Effector CD4-positive, alpha-beta T cell (primary cell): ENCODE measurements at regions not wholly inside any gene's neighbourhood (a gene's known extent, or its start where the extent isn't known, plus 50 kb on each side); places are given as distances from the start of the nearest gene placed in this dataset.

Experiments used
- DNase-seq: peaks from one replicate; pipeline ENCODE4 v3.0.0-alpha.2; 2020

DNA sequence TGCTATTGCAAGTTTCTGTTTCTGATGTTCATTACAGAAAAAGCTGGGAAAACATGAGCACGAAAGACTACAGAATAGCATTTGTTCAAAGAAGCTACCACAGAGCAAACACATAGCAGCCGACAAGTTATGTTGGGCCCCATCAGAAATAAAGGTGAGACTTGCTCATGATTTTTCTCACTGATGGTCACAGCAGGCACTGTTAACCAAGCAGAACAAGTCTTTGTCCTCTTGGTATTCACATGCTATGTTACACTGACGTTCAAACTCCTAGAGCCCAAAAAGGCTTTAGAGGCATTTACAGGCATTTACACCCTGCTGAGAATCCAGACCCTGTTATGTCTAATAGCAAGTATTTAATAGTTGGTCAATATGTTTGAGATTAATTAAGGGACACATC, 235.0 kb upstream of the HNMT start:
- no peak for DNase-seq

DNA sequence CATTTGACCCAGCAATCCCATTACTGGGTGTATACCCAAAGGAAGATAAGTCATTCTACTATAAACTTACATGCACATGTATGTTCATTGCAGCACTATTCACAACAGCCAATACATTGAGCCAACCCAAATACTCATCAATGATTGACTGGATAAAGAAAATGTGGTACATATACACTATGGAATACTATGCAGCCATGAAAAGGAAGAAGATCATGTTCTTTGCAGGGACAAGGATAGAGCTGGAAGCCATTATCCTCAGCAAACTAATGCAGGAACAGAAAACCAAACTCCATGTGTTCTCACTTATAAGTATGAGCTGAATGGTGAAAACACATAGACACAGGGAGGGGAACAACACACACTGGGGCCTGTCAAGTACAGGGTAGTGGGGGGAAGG, 226.7 kb upstream of the HNMT start:
- no peak for DNase-seq

DNA sequence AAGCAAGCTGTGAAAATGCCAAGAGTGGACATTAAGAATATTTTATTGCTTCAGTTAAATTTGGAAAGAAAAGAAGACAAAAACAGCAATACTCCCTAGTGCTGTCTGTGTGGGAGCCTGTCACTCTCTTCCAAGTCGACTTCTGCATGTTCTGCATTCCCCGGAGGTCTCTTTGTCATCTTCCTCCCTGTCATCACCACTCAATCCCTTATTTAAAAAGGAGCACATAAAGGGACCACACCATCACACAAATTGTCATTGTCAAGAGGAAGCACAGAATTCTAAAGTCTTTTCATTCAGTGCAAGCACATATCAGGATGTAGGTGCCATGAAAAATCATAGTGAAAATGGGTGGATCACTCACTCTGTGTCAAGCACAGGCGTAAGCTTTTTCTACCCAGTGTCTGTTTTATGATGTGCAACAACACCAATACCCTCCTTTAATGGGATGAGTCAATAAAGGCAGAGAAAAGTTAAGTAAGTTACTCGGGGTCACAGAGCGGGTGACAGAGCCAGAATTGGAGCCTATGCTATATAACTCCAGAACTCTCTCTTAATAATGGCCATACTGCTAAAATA, 222.4 kb upstream of the HNMT start:
- no peak for DNase-seq

DNA sequence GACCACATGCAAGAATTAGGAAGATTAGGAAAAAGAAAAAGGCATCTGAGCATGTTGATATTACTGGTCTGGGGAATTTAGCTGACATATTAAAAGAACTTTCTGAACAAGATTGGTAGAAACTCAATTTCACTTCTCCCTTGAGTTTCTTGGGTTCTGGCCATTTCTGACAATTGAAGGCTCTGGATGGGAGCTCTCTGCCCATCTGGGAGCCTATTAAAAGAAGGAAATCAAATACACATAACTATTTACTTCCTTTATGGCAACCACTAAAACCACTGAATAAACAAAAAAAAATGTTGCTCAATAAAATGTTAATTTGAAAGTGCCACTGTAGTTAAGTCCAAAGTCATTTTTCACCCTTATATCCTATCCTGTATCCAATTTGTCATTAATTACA, 216.8 kb upstream of the HNMT start:
- no peak for DNase-seq

DNA sequence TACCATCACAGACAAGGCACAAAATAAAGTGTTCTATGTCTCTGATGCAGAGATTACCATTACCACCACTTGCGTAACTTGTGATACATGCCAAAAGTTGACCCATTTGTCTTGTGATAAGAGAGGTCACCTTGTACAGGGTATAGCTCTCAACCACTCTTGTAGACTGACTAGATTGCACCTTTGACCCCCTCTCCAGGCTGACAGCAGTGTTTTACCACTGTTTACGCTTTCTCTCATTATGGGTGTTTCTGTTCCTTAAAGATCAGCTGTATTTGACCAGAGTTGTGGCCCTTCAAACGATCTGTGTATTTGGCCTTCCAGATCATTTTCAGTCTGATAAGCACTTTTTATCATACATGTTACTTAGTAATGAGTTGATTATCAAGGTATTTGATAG, 215.7 kb upstream of the HNMT start:
- no peak for DNase-seq

DNA sequence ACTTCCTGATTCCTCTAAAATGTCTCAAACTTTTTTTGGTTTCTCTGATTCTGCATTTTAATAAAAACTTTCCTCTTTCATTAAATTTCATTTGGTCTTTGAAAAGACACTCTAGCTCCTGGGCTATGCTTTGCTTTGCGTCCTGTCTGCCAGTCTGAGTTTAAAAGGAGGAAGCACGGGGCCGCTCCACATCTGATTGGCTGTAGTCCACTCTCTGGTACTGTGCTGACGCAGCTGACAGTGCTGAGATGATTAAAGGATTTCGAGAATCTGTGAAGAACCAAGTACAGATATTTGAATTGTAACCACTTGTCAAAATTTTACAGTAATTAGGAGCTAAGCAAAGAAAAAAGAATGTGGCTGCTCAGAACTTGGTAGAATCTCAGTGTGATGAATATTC, 199.6 kb upstream of the HNMT start:
- DNase-seq, result no peak

DNA sequence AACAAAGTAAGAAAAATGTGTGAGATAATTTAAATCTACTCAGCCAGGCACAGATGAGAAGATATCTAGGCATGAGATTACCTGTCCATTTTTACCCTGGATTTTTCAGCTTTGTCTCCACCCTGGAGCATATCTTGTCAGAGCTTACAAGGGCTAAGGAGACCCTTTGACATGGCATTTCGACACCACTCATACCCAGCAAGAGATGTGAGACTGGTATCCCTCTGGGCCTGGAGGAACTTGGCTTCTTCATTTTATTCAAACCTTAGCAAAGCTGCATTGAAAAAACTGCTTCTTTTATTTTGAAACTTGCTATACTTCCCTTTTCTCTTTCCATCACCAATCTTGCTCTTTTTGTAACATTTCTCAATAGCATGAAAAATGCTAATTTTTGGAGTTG, 194.9 kb upstream of the HNMT start:
- DNase-seq, result no peak

DNA sequence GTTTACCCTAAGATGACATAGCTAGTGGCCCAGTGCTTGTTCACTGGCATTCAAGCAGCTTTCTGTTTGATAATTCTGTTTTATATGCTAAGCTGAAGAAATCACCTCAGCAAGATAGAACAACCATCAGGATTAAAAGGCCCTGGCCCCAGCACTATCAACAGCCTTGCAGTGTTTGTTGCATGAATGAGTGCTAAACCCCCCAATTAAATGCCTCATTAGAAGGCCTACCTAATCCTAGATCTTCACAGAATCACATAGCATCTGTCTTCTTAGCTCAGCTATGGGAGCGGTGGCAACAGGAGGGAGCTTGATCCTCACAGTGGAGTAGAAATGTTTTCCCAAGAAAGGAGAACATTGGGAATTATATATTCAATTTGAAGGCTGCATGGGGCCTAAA, 194.1 kb upstream of the HNMT start:
- DNase-seq, result no peak

DNA sequence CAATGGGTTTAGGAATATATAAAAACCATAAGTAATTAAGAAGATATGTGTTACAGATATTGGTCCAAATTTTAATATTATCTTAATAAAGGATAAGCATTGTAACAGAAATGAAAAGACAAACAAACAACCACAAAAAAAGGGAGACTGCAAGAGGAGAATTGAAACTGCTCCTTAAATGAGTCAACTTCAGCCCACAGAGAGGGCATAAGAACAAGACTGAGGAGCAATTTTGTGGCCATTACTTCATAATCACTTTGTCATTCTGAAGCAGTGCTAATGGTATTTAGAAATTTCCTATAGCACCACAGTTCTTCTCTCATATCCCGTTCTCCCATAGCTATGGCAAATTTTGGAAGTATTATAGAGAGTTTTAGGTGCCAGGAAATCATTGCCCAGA, 193.2 kb upstream of the HNMT start:
- DNase-seq, result no peak

DNA sequence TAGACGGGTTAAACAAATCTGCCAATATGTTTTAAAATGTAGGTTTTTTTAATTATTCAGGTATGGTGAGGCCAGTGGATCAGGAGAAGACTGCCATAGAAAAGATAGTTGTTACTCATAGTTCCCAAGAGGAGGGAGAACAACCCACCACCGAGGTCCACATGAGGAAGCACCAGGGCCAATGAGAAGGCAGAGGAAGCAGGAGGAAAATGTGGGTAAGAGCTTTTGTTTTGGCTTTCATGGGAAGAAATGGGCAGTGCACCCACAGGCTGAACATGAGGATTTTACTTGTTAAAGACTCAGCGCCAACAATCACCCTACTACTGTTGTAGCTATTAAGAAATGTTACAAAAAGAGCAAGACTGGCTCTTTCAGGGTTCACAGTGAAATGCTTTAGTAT, 191.8 kb upstream of the HNMT start:
- DNase-seq, result no peak

DNA sequence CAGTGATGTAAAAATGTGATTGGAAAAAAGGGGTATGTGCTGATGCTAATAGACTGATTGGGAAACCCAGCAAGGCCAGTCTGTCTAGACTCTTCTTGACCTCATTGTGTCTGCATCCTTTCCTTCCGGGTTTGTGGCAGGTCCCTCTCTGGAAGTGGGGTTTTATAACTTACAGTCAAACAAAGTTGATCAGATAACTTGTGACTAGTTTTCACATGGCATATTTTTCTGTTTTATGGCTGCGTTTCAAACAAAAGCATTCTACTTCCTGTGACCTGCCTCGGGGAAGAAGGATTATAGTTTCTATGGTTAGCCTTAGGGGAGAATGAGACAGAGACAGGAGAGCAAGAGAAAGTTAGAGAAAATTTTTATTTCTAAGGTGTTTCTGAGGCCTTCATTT, 188.7 kb upstream of the HNMT start:
- no peak for DNase-seq

DNA sequence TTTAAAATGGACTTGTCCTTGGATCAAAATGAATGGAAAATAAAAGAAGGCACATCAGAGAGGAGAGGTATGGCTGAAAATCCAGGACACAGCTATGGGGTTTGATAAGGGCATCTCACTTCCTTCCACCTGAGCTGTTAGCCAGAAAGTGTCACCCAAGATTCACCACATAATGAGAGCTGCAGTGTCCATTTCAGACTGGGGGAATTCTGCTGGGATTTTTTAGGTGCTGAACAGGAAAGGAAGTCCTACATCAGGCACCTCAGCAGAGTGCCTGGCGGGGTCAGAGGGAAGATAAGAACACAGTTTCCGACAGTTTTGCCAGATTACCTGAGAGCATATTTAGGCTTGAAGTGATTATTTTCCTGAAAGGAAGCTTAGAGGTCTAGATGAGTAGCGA, 187.6 kb upstream of the HNMT start:
- no peak for DNase-seq

DNA sequence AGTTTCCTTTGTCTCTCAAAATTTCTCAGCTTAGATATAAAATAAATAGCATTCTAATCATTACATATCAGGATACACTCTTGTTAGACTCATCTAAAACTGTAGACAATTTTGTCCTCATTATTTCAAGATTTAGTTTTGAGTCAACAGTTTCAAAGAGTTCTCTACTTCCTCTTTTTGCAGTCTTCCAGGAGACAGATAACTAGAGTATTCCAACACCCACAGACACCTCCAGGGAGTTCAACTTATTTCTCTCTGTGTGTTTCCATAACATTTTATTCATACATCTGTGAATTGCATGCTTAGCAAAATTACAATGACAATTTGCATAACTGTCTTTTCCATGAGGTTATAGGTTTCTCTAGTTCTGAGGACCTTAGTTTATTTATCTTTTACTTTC, 166.6 kb upstream of the HNMT start:
- no peak for DNase-seq

DNA sequence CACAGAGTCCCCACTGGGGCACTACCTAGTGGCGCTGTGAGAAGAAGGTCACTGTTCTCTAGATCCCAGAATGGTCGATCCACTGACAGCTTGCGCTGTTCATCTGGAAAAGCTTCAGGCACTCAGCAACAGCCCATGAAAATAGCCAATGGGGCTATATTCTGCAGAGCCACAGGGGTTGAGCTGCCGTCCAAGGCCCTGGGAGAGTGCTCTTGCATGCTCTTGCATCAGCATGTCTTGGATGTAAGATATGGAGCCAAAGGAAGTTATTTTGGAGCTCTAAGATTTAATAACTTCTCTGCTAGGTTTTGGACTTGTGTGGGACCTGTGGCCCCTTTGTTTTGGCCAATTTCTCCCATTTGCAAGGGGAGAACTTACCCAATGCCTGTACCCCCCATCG, 164.7 kb upstream of the HNMT start:
- no peak for DNase-seq

DNA sequence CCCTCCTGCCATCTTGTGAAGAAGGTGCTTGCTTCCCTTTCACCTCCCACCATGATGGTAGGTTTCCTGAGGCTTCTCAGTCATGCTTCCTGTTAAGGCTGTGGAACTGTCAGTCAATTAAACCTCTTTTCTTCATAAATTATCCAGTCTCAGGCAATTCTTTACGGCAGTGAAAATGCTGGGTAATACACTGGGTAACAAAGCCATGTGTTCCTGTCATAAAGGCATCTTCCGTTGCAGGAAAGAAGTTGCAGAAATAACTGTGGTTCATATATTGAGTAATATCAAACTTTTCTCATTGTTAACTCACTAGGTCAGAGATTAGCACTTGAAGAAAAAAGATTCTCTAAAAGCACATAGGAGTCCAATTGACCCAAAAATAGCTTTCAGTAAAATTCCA, 163.9 kb upstream of the HNMT start:
- no peak for DNase-seq

DNA sequence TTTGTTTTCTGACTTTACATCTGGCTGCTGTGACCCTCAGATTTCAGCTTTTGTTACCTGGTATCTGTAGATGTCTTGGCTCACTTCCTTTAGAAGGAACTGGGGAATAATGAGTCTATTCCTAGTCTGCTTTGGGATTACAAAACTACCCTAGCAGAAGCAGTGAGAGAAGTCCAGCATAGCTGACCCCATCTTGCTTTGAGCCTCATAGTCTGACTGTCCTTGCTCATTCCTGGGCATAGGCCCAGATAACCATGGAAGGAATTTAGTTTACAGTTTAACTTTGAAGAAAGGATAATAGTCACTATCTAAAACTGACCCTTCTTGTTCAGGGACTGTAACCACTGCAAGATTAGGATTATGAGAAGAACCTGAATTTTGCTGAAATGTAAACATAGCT, 163.0 kb upstream of the HNMT start:
- no peak for DNase-seq

DNA sequence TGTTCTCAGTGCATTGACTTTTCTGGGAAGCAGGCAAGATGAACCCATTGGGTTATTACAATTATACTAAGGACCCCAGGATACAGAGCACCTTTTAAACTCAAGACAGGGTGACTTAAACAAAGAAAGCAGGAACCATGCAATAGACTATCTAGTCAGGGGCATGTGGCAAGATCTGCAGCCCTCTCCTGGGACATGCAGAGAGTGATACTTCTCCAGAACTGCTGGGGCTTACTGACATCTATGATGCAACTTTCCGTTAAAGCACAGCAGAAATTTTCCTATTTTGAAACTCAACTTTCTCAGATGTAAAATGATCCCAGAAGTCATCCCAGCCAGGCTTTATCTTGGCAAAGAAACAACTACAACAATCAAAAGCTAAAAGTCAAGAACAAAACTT, 162.2 kb upstream of the HNMT start:
- no peak for DNase-seq

DNA sequence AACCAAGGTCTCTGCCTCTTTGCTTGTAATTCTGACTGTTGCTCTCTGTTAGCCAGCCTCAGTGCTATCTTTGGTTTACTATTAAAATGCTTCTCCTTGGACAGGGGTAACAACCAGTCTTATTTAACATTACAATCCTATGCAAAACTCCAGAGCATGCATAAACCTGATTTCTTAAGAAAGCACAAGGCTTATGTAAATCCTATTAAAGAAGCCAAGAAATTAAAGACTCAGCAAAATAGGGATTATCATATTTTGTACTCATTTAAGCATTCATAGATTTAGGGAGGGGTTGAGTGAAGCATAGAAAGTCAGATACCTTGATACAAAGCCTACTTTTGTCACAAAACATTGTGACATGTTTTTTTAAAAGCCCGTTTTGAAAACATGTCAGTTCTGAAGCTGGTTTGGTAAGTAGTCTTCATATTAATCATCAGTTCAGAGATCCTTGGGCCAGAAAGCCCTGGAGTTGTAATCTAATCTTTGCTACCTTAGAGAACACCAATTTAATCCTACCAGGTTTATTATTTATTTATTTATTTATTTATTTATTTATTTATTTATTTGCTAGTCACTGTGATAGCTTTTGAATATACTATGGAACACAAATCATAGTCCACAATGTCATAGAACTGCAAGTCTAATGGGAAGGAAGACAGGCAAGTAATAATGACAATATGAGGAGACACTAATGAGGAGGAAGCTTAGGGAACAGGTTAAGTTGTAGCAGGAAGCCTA, 158.0 kb upstream of the HNMT start:
- DNase-seq, result no peak

DNA sequence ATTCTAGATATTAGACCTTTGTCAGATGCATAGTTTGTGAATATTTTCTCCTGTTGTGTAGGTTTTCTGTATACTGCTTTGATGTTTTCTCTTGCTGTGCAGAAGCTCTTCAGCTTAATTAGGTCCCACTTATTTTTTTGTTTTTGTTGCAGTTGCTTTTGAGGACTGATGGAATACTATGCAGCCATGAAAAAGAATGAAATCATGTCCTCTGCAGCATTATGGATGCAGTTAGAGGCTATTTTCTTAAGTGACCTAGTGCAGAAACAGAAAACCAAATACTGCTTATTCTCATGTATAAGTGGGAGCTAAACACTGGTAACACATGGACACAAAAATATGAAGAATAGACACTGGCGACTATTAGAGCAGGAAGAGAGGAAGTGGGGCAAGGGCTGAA, 155.0 kb upstream of the HNMT start:
- no peak for DNase-seq

DNA sequence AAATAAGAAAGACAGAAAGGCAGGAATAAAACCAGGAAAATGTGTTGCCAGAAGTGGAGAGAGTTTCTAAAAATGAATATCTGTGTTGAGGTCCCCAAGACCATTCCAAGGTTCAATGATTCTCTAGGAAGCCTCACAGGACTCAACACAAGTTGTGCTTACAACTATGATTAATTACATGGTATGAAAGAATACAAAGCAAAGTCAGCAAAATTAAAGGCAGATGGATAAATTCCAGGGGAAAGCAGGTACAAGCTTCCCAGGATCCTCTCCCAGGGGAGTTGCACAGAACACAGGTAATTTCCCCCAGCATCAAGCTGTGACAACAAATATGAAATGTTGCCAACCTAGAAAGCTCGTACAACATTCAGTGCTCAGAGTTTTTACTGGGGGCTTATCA, 154.4 kb upstream of the HNMT start:
- no peak for DNase-seq

DNA sequence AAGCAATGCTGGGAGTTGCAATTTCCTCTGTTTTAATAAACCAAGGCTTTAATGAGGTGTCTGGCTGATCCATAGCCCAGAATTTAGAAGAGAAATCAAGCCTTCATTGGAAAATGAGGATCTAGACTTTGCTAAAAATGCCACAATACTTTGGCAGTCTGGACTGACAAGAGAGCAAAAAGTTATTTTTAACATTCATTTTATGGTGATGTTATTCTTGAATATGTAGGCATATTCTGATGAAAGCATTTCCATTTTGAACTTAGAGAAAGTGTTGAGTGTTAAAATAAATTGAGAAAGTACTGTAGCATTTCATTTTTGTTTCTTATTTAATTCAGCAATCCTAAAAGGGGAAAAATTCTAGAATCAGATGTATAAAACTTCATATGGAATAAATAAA, 151.8 kb upstream of the HNMT start:
- DNase-seq, result no peak

DNA sequence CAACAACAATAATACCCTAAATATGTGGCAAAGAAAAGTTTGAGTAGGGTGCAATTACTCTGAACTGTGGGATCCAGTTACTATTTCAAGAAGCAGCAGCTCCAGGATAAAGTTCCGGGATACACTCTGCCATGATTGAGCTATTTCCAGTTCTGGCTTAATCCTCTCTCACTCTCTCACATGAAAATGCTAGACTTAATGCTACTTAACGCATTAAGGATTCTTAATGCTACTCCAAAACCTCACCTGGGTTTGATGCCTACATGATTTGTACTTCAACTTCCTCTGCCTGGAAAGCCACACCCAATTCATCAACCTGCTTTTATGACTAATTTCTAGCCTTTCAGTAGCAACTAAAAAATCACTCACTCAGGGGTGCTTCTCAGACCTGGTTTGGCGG, 151.1 kb upstream of the HNMT start:
- DNase-seq, result no peak

DNA sequence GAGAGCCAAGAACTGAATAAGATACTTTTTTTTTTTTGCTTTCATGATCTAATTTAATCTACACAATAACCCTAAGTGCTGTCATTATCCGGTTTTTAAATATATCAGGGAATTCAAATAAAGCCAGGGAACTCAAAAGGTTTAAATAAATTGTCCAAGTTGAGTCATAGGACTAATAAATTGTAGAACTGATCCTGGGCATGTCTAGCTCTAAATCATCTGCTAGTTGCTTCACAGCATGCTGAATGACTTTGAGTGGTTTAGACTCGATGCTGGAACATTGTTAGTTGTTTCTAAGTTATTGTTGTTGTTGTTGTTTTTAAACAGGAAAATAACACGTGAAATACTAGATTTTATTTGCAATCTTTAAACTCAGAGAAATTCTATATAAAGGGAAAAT, 147.2 kb upstream of the HNMT start:
- no peak for DNase-seq

DNA sequence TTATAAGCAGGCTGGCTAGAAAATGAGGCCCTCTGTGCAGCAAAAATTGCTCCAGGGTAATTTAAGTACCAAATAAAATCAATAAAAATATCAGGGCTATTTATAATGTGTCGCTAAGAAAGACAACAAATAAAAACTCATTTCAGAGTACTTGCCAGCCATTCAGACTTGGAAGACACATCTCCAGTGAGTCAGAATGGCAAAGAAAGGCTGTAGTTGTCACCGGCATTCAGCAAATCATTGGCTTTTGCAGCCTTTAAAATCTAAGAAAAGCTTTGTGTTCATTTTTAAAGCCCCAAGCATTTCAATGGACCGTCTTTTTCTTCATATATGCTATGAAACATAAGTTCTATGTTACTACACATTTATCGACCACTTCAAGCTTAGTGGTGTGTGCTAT, 141.1 kb upstream of the HNMT start:
- DNase-seq, result no peak

DNA sequence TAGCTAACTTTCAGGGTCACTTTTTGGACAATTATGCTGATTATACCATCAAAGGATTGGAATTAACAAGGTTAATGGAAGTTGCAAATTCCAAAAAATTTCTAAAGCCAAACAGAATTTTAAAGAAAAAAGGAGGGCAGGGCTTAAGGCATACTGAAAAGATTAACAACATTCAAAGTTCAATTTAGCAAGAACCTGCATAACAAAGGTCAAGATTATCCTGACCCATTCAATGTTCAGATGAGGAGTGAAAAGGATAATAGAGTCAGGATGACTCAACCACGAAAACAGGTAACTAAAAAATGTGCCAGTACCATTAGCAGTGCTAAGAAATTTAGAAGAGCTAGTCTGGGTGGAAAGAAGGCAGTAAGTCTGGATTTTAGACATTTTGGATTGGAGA, 139.8 kb upstream of the HNMT start:
- DNase-seq, result no peak
